Skeletal muscle tissue (tissue), 3 donors: ENCODE measurements at regions not wholly inside any gene's neighbourhood (a gene's known extent, or its start where the extent isn't known, plus 50 kb on each side); places are given as distances from the start of the nearest gene placed in this dataset.

Experiments
- H3K27ac ChIP-seq: one replicate; pipeline ENCODE4 v1.7.0; 2013; ENCODE audit warnings: mild to moderate bottlenecking, low read depth, low read length, inconsistent platforms
- H3K27me3 ChIP-seq, 3 donors: one replicate each; pipeline ENCODE4 v1.7.0; 2013; ENCODE audit warnings: low read length in 3 of 3; ENCODE audit not compliant: control insufficient read depth in 3 of 3, insufficient read depth in 3 of 3
- H3K36me3 ChIP-seq, 3 donors: one replicate each; pipeline ENCODE4 v1.7.0; 2013; ENCODE audit warnings: low read length in 3 of 3; ENCODE audit not compliant: control insufficient read depth in 3 of 3, insufficient read depth in 3 of 3
- H3K4me1 ChIP-seq, 3 donors: one replicate each; pipeline ENCODE4 v1.7.0; 2013; ENCODE audit warnings: low read length in 3 of 3, mild to moderate bottlenecking in 3 of 3; ENCODE audit not compliant: control insufficient read depth in 3 of 3, insufficient read depth in 3 of 3
- H3K4me3 ChIP-seq, 3 donors: one replicate each; pipeline ENCODE4 v1.7.0; 2013; ENCODE audit warnings: low read length in 3 of 3
- H3K9ac ChIP-seq, 3 donors: one replicate each; pipeline ENCODE4 v1.7.0; 2013; ENCODE audit warnings: low read length in 3 of 3, mild to moderate bottlenecking in 3 of 3, moderate library complexity in 2 of 3, low read depth in 1 of 3
- H3K9me3 ChIP-seq, 3 donors: one replicate each; pipeline ENCODE4 v1.7.0; 2013; ENCODE audit warnings: low read length in 3 of 3; ENCODE audit not compliant: control insufficient read depth in 3 of 3
- donor health status: Osteomylitis.

DNA sequence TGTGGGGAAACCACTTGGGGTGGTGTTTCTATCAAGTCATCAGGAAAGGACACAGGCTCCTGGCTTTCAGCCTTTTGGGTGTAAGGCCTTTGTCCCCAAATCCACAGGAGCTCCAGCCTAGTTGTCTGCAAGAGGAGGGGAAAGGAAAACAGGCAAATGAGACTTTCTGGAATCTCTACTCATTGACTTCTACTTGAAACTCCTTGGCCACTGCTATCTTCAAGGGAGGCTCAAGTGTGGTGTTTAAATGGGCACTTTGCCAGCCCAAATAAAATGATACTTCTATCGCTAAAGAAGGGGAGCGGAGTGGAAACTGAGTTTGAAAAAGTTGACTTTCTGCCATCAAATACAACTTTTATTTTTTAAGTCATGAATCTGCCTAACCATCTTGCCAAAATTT is 445.9 kb upstream of the RGS6 start:
- Histone ChIP-seq H3K27me3 (no peaks in the 10 kb centered on the region), H3K36me3 (no peaks in the 10 kb centered on the region), H3K27ac (no peak overlapping the region), H3K9me3 (no peaks in the 10 kb centered on the region), H3K4me1 (no peaks in the 10 kb centered on the region), H3K9ac (no peak overlapping the region), H3K4me3 (no peak overlapping the region)

DNA sequence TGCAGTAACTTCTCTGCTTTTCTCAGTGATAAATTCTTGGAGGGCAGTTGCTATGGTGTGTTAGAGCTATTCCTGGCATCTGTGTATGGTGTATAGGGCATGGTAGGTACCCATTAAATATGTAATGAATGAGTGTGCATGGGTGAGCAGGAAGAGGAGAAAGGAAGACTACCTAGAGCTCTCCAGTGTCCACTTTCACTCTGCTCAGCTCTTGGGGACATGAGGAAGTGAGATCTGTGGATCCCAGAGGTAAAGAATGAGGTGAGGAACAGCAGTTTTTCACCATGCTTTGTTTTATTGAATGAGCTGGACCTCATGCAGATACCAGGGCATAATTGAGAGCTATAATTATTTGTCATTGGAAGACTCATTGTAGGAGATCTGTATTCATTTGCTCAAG is 444.8 kb upstream of the RGS6 start:
- no peaks in the 10 kb centered on the region for H3K9me3 ChIP-seq
- no peaks in the 10 kb centered on the region for H3K36me3 ChIP-seq
- peaks cover 0 to 3% (median 0%) of the 10 kb centered on the region in 3 donors for H3K4me1 ChIP-seq
- H3K27me3 ChIP-seq: no peaks in the 10 kb centered on the region
- H3K4me3 ChIP-seq: no peak overlapping the region
- H3K9ac ChIP-seq: no peak overlapping the region
- H3K27ac ChIP-seq: no peak overlapping the region

DNA sequence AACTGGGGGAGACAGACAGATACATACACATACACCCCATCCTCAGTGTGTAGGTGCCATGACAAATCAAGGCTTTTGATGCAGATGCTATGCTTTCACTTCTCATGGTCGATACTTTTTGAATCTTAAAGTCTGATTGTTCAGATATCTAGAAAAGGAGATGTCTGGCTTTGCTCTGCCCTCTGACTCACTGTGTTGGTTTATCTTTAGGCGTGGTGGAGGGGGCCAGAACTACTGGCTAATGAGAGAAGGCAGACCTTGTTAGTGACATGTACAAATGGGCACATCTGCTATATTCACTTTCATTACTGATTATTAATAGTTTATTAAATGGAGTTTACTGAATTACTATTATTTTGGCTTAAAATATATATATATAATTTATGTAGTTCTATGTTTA is 444.3 kb upstream of the RGS6 start:
- H3K9me3 ChIP-seq: no peaks in the 10 kb centered on the region
- H3K4me3 ChIP-seq: no peak overlapping the region
- H3K9ac ChIP-seq: no peak overlapping the region
- no peaks in the 10 kb centered on the region for H3K27me3 ChIP-seq
- H3K4me1 ChIP-seq: peaks cover 0 to 3% (median 0%) of the 10 kb centered on the region in 3 donors
- no peak overlapping the region for H3K27ac ChIP-seq
- no peaks in the 10 kb centered on the region for H3K36me3 ChIP-seq

DNA sequence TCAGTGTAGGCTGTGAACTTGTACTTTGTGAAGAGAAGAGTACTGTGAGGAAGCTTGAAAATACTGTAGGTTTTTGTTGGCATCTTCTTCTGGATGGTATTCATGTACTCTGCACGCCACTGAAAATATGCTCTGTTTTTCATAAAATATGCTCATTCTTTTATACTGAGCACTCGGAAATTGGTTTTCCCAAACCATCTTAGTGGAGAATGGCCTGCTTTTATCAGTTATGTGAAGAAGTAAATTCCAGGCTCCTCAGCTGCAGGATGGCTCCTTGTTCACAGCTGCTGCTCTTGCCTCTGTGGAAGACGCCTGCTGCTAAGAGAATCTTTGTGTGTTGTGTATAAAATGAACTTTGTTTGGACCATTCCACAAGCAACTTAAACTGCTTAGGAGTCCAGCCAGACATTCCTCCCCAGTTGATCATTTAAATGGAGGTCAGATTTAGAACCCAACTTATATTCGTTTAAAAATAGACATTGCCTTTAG is 443.5 kb upstream of the RGS6 start:
- H3K27ac ChIP-seq: no peak overlapping the region
- H3K9ac ChIP-seq: no peak overlapping the region
- H3K36me3 ChIP-seq: no peaks in the 10 kb centered on the region
- H3K4me1 ChIP-seq: peaks cover 0 to 3% (median 0%) of the 10 kb centered on the region in 3 donors
- H3K27me3 ChIP-seq: no peaks in the 10 kb centered on the region
- no peaks in the 10 kb centered on the region for H3K9me3 ChIP-seq
- H3K4me3 ChIP-seq: no peak overlapping the region

DNA sequence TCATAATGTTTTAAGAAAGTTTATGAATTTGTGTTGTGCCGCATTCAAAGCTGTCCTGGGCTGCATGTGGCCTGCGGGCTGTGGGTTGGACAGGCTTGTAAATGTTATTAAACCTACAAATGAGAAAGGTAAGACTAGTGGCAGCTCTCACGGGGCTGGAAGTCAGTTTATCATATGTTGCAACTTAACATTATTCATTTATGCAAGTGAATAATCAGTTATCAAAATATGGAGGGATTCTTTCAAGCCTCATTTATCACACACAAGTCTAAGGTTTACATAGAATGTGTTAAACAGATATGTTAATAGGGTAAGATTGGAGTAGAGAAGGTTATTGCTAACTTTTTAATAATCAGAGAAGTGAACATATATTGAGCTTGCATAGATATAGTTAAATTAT is 442.5 kb upstream of the RGS6 start:
- H3K4me3 ChIP-seq: no peak overlapping the region
- H3K9ac ChIP-seq: no peak overlapping the region
- H3K36me3 ChIP-seq: no peaks in the 10 kb centered on the region
- no peak overlapping the region for H3K27ac ChIP-seq
- H3K27me3 ChIP-seq: no peaks in the 10 kb centered on the region
- peaks cover 0 to 3% (median 0%) of the 10 kb centered on the region in 3 donors for H3K4me1 ChIP-seq
- no peaks in the 10 kb centered on the region for H3K9me3 ChIP-seq

DNA sequence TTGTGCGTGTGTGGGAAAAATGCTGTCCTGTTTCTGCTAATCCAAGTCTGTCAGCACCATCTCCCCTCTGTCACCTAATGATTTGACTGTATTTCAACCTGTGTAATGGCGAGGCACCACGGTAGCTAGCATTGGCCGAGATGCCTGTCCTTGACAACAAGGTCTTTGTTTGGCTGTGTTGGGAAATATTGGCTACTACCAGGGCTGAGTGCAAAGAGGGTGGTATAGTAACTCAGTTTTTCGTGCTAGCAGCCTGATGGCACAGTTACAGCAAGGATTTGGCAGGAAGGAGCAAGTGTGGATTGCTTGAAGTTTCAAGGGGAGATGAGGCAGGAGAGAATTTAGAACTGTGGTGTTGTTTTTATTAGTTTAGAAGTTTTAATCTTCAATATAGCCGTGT is 440.3 kb upstream of the RGS6 start:
- Histone ChIP-seq H3K4me1 (peaks cover 0 to 3% (median 0%) of the 10 kb centered on the region in 3 donors), H3K4me3 (peak overlapping the region in 1 of 3 donors; percentile 34), H3K9ac (no peak overlapping the region), H3K9me3 (no peaks in the 10 kb centered on the region), H3K36me3 (no peaks in the 10 kb centered on the region), H3K27ac (peak overlapping the region; percentile 2), H3K27me3 (no peaks in the 10 kb centered on the region)

DNA sequence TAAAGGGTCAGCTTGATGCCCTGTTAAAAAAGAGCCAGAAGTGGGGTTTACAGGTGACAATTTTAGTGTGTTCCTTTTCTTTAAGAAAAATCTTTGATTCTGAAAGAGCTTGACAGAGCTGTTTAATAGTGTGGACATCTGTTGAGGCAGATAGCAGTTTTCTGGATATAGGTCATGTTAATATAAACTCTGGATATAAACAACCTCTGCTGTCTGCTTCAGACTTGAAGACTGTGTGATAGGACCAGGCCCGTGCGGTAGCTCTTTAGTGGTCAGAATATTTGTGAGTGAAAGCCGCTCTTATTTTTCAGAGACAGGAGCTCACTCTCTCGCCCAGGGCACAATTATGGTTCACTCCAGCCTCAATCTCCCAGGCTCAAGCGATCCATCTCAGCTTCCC is 439.9 kb upstream of the RGS6 start:
- Histone ChIP-seq H3K27me3 (no peaks in the 10 kb centered on the region), H3K4me3 (no peak overlapping the region), H3K36me3 (no peaks in the 10 kb centered on the region), H3K4me1 (peaks cover 0 to 3% (median under 1%) of the 10 kb centered on the region in 3 donors), H3K27ac (peak overlapping the region; percentile 2), H3K9me3 (no peaks in the 10 kb centered on the region), H3K9ac (no peak overlapping the region)

DNA sequence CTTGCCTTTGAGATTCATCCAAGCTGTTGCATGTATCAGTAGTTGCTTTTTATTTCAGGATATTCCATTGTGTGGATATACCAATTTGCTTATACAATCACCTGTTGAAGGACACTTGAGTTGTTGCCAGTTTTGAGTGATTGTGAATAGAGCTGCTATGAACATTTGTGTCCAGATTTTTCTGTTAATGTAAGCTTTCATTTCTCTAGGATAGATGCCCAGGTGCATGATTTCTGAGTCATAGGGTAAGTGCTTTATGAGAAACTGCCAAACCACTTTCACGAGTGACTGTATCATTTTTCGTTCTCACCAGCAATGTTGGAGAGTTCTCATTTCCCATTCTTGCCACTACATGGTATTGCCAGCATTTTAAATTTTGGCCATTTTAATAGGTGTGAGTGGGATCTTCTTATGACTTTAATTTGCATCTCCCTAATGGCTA is 434.6 kb upstream of the RGS6 start:
- Histone ChIP-seq H3K27me3 (no peaks in the 10 kb centered on the region), H3K27ac (no peak overlapping the region), H3K9me3 (no peaks in the 10 kb centered on the region), H3K36me3 (no peaks in the 10 kb centered on the region), H3K4me1 (peaks cover 0 to 6% (median 0%) of the 10 kb centered on the region in 3 donors), H3K9ac (no peak overlapping the region), H3K4me3 (no peak overlapping the region)

DNA sequence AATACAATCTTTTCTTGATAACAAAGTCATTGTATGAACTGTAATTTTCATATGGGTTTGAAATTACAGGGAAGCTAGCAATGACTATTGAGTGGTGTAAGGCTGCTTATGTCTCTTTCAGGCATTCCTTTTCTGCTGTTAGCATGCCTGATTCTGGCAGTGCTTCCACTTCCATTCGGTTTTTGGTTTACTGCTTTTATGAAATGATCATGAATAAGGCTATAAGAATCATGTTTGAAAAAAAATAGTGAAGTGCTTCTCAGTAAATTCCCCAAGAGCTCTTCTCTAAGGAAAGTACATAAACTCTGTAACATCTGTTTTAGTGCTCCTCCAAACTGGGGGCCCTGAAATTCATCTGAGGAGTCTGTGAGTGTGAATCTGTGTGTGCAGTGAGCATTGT is 434.0 kb upstream of the RGS6 start:
- H3K9me3 ChIP-seq: no peaks in the 10 kb centered on the region
- no peaks in the 10 kb centered on the region for H3K36me3 ChIP-seq
- H3K4me3 ChIP-seq: no peak overlapping the region
- H3K9ac ChIP-seq: no peak overlapping the region
- H3K4me1 ChIP-seq: peaks cover 0 to 6% (median 0%) of the 10 kb centered on the region in 3 donors
- no peaks in the 10 kb centered on the region for H3K27me3 ChIP-seq
- no peak overlapping the region for H3K27ac ChIP-seq

DNA sequence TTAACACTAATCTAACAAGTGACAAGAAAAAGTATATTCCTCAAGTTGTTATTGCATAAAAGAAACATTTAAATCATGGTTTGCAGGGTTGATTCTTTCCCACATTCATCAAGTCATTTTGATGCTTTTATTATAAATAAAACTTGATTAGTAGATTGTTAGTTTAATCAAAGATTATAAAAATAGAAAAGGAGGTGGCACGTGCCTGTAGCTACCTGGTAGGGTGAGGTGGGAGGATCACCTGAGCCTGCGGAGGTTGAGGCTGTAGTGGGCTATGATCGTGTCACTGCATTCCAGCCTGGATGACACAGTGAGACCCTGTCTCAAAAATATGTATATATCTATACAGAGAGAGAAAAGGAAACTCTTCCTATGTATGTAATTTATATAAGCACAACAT is 433.2 kb upstream of the RGS6 start:
- Histone ChIP-seq H3K9me3 (no peaks in the 10 kb centered on the region), H3K27ac (no peak overlapping the region), H3K4me3 (no peak overlapping the region), H3K27me3 (no peaks in the 10 kb centered on the region), H3K36me3 (no peaks in the 10 kb centered on the region), H3K4me1 (peaks cover 0 to 6% (median 0%) of the 10 kb centered on the region in 3 donors), H3K9ac (no peak overlapping the region)

DNA sequence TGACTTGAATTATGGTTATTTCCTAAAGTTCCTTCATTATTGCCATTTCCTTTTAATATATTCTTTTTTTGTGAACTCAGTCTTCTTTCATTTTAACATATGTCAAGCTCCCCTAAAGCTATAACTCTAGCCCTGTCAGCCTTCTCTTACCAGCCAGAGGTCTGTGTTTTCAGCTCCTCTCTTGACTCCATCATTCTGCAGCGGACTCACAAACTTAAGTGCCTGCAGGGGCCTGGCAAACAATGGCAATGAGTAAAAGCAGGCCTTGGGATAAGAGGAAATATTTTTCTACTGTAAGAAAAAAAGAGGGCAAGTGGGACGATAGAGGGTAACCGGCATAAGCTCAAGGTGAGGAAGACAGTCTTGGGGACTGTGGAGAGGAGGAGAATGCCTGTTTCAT is 424.5 kb upstream of the RGS6 start:
- H3K36me3 ChIP-seq: no peaks in the 10 kb centered on the region
- no peaks in the 10 kb centered on the region for H3K9me3 ChIP-seq
- H3K27ac ChIP-seq: no peak overlapping the region
- no peaks in the 10 kb centered on the region for H3K4me1 ChIP-seq
- no peak overlapping the region for H3K9ac ChIP-seq
- no peak overlapping the region for H3K4me3 ChIP-seq
- no peaks in the 10 kb centered on the region for H3K27me3 ChIP-seq
